Right lung (tissue), 2 donors: ENCODE measurements at regions not wholly inside any gene's neighbourhood (a gene's known extent, or its start where the extent isn't known, plus 50 kb on each side); places are given as distances from the start of the nearest gene placed in this dataset.

Experiments
- DNase-seq, 2 donors: peaks; one replicate each; pipeline ENCODE4 v3.0.0-alpha.2; 2013

DNA sequence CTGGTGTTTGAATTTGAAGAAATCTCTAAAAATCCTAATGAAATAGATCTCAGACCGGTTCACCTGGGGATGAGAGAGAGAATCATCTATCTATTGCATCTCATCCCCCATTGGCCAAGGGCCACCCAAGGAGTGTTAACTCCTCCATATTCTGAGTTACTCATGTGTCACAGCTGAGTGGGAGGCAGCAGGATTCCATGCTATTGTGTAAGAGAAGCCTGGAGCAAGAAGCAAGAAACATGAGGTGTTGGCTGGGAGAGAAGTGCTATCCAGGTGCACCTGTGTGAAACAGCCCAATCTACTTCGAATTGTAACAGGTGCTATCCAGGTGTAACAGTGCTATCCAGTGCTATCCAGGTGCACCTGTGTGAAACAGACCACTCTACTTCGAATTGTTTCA is 150.3 kb upstream of the MAOA start:
- no peak for DNase-seq

DNA sequence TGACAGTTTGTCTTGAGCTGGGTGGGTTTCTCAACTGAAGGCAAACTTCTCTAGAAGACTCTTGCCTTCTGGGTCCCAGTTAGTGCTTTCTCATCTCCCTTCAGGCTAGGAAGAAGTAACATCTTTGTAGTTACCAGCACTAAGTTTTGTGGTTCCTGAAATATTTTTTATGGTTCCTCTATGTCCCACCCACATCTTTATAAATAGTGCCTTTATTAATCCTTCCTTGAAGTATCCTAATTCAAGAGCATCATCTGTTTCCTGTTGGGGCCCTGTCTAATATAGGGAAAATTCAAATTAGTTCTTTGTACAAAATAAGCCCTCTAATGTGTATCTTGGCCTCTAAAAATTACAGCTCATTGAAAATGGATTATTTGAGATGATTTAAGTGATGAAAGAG is 147.4 kb upstream of the MAOA start:
- no peak for DNase-seq

DNA sequence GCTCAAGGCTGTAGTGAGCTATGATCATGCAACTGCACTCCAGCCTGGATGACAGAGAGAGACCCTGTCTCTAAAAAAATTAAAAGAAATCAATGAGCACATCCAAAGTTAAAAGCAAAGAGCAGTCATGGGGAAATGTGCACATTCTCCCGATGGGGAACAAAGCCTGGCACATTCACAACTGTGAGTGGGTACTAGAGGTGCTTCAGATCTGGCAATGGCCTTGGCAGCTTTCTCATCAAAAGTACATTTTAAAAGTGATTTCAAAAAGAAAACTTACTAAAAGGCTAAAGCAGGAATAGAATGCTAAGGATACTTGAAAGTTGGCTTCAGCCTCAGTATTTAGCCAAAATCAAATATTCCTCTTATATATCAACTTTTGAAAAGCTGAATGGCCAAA is 145.9 kb upstream of the MAOA start:
- peak in 1 of 2 donors; percentile 6 for DNase-seq

DNA sequence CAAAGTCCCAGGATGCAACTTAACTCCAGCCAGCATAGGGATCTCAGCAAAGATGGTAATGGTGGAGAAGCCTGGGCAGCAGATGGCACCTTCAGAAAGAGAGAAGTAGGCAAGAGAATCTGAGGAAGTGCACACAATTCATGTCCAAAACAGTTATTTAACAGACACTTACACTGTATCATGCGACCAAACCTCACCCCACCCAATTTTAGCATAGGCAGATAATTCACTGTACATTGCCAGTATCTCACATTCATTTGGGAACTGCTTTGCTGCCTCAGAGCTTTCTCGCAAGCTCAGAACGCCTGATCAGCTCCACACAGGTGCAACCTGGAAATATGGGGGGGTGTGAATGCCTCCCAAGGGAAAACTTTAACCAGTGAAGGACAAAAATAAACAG is 143.0 kb upstream of the MAOA start:
- DNase-seq = no peak

DNA sequence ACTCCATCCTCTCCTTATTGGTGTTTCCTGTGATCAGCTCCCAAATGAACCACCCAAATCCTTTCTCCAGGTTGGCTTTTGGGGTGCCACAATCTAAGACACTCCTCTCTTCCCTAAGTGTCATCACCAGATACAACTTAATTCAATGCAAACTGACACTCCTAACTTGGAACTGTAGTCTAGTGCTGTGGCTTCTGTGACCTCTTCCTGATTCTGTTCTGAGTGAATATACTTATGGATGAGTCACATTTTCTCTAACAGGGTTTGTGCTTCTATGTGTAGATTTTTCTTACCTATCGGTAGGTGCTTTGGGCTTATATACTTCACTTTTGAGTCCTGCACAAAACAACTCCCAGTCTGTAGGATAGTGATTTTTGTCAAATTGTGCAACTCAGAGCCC is 141.3 kb upstream of the MAOA start:
- no peak for DNase-seq

DNA sequence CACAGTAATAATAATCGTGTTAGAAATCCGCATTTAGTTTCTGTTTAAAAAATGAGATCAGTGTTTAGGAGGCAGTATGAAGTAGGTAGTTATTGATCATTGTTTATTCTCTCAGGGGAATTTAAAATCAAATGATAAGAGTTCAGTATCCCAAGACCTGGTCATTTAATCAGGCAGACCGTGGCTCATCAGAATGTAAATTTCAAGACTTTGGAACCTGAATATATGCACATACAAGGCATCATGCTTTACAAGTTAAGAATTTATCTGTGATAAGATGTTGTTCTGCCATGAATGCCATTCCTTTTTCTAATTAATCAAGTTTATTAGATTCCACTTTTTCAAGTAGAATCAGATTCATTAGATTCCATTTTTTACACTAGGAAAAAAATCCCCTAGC is 133.5 kb upstream of the MAOA start:
- no peak for DNase-seq

DNA sequence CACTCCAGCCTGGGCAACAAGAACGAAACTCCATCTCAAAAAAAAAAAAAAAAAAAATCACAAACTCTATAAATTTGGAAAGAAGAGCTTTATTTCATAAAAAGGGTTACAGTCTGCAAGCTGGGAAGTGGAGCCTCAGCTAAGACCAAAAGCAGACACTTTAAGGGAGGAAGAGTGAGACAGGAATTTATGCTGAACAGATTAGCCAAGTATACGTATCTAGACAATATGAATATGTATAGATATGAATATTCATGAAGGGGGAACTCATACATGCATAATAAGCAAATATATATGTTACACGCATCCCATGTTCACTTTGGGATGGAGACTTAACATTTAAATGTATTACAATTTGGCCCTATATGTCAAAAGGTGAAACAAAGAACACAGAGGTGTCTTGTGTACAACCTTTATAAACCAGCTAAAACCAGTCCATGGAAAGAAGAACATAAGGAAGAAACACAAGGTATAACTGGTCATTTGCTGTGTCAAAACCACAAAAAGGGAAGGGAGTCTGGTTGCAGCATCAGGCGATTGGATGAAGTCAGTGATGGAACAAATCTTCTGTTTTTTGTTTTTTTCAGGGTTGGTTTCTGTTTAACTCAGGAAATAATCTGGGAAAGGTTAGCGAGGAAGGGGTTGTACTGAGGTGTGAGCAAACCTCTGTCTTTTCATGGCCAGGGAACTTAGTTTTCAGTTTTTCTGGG is 130.0 kb upstream of the MAOA start:
- DNase-seq = no peak

DNA sequence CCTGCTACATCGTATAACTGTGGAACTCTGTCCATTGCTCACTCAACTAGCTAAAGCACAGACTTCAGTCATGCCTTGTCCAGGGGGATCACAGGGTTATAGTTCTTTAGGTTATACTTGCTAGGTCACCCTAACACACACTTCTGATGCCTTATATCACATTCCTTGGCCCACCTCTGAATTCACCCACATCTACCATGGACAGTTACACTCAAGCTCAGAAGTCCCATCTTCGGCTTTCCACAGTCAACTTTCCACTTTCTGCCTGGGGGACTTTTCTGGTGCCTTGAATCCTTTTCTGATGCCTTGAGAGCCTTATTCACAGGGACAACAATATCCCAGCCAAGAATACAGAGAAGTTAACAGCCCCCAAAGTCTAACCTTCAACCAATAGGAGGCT is 129.2 kb upstream of the MAOA start:
- no peak for DNase-seq

DNA sequence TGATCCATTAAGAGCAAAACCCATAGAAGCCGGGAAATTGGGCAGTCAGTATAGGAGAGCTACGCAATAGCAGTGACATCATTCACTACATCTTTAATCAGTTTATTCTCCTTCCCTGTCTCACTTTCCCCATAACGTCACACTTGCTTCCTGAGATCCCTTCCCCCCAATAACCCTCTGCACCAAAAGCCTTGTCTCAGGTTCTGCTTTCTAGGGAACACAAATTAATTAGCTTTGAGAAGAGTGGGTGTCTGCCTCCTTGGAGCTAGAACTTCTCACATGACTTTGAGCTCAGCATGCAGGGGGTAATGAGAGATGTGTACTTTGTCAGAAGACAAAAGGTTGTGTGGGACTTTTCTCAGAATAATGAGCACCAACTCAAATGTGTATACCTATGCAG is 128.3 kb upstream of the MAOA start:
- no peak for DNase-seq

DNA sequence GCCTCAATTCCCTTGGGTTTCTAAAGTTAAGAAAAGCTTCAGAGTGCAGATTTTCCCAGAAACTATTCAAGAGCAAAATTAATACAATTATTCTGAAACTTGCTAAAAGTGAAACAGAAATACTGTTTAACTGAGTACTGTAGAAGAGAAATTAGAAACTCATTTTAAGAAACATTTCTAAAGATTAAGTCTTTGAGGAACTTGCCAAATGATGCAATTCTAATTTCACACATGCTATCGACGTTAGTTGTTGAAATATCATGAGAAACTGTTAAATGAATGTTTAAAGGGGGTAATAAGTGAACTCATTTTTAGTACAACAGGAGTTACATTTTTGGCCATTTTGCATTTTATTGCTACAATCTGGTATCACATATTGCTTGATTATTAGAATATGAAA is 125.3 kb upstream of the MAOA start:
- DNase-seq = no peak

DNA sequence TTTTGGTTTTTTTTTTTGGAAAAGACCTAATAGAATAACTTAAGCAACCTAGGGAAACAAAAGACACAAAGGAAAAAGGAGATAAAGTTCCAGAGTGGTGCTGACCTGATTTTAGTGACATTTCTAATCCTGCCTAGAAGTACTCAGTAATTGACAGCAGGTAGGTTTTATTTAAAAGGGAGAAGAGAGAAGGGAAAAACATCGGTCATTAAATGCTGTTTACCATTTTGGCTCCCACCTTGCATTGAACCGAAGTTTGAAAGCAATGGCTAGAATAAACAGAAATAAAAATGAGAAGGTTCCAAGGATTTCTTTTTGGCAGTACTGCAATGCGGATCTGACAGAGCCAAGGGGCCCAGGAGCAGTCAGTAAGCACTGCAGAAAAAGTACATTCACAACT is 115.8 kb upstream of the MAOA start:
- no peak for DNase-seq

DNA sequence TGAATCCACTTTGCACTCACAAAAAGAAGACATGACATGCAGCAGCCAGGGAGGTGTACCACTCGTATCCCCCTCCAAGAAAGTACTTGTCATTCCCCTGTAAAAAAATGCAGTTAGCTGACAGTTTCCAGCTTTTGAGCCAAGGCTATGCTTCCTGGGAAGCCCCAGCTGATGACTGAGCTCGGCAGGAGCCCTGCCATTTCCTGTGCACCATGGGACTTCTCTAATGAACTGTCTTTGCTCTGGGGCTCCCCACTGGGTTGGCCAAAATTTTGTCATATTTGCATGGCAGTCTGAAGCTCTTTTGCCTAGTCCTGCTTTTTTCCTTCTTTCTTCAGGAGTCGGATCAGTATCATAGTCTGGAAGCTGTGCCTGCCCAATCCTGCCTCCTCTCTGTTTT is 104.5 kb upstream of the MAOA start:
- no peak for DNase-seq

DNA sequence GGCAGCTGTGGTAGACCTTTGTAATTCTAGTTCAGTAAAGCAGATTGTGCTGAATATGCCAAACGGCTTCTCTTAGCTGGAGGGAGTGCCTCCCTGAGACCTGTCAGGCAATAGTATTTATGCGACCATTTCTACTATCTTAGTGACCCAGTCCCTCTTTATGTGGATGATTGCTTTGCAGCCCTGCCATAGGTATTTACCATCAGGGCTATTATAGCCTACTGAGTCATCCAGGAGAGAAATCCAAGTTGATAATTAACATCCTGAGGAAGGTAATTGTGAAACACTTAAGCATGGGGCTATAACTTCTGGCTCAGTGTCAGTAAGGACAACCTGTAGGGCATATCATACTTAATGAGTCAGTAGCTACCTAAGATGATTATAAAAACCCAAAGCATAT is 103.9 kb upstream of the MAOA start:
- DNase-seq = no peak

DNA sequence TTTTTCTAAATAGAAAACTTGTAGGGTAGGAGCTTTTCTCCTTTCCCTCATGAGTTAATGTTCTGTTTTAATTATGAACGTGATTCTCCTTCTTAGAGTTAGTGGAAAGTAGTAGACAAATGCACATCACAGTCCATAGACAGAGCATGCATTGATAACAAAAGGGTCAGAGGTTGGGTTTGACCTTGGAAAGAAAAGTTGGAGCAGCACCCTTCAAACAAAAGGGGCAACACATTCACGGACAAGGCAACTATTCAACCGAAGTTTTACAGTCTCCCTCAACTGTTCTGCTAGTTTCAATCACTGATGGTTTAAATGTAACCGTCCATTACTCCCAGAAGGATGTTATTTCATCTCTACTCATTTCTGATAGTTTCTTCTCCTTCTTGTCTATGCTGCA is 103.4 kb upstream of the MAOA start:
- DNase-seq = no peak

DNA sequence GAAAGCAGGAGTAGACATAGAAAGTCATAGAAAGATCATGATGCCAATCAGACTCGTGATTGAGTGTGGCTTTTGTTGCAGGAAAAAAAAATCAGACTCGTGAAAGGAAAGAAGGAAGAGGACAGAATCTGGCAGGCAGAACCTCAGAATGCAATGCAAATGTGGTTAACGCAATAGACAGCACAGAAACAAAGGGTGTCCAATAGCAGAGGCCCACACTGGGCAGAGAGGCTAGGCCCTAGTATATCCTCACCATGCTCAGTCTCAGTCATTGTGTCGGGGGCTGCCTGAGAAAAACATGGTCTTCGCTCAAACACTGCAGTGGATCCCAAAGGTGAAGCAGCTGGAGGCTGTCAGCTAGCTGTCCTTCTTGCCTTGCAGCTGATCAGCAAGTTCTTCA is 102.8 kb upstream of the MAOA start:
- no peak for DNase-seq

DNA sequence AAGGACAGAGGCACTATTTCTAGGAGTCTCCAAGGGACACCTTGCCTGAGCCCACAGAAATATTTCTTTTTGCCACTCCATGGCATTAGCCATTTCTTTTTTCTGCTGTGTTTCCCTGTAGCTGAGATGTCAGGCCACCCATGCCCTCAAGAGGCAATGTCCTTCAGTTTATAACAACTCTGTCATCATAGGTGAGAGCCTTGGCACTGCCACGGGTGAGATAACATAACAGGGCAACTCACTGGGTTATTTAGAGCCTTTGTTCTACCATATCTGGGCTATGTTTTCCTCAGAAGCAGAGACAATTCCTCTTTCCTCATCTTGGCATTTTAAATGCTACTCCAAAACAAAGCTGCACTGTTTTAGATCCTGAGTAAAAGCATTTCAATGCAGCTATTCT is 99.9 kb upstream of the MAOA start:
- no peak for DNase-seq

DNA sequence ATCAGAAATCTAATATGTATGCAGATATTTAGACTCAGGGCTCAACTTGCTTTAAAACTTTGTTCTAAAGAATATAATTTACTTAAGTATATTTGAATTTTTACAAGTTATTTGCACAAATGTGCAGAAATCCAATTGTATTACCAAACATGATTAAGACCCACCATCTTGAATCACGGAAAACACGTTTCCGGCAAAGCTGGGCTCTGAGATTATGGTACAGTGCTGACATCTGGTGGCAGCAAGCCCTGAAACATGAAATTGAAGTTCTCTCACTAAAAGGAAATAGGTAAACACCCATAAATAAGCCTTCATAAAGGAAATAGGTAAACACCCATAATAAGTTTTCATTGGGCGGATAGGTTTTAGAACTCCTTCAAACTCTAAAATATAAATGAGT is 98.3 kb upstream of the MAOA start:
- DNase-seq = peak; percentile 29 to 40

DNA sequence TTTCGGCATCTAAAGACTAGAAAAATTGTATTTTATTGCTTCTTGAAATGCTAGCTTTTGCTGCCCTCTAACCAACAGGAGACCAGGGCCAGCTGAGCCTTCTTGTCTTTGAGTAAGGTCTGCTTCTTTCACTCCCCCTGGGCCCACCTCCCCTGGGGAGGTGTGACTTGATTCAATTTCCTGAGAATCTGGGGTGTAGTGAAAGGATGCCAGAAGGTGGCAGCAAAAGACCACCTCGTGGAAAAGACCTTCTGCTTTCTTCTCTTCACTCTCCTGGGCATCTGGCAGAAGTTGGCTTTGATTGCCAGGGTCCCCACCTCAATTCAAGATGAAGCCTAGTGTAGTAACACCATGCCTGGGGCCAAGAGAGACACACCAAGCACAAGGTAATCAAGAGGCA is 96.5 kb upstream of the MAOA start:
- DNase-seq = peak in 1 of 2 donors; percentile 41

DNA sequence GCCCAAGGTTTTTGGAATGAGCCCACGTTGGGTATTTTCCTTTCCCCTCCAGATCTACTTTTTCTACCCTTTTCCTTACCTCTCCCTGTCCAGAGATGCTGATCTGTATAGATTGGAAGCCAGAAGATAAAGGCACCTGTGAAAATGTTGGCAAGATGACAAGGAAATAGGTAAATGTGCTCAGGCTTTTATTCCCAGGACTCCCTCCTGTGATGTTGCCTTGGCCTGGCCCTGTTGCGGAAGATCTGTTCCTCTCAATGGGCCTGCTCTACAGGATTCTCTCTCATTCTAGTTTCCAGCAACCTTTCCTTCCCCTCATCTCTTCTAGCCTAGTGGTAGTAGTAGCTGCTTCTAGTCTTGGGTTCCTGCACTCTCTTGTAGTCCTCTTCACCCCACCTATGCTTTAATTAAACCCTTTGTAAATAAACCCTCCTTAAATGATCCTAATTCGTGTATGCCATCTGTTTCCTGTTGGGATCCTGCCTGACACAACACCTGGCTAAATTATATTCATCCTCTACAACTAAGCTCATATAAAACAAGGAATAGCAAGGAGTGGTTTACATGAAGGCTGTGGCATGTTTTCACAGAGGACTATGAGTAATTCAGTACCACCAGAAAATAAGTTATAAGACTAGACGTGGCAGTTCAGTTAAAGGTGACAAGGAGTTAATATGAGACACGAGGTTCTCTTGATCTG is 95.7 kb upstream of the MAOA start:
- no peak for DNase-seq

DNA sequence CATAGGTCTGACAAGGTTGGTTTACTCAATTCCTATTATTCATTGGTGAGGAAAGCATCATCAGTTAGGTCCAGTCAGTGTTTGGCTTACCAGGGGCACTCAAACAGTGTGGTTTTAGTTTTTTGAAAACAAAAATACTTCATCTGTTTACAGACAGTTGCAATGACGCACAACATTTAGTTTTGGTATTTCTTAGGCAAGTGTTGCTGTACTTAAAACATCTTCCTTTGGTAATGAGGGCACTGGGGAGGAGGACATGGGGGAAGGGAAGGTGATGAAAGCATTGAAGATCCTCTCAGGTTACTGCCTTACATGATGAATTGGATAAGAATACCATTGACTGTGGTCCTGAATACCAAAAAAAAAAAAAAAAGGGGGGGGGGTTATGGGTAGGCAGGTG is 93.7 kb upstream of the MAOA start:
- DNase-seq = no peak

DNA sequence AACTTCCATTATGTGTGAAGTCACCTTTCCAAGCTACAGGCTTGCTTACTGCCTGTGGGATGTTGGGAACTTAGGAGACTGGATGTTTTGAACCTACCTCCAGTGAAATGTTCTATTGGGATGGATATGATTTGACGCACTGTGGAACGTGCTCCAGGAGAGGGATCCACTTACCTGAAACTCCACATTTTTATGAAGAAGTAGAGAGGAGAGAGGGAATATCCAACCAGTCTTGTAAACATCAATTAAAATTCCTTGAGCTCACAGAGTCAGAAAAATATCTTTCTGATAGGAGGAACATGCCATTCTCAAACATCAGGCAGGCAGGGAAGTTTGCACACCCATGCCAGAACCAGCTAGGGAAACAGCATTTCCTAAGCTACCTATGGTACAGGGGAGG is 91.1 kb upstream of the MAOA start:
- no peak for DNase-seq

DNA sequence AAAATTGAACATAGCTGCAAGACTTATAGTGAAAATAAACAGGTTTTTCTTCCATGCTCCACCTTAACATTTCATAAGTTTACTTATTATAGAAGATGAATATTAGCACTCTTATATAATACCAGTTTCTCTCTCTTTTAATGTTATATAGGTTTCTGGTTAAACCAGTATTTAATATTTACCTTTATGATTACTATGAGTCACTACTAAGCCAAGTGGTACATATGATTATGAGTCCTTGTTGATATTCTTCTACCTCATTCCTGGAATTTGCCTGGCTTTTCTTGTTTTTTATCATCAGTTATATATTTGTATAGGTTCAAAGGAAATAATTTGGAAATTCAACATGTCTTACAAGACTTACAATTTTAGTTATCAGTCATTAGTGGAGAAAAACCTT is 89.9 kb upstream of the MAOA start:
- DNase-seq = no peak

DNA sequence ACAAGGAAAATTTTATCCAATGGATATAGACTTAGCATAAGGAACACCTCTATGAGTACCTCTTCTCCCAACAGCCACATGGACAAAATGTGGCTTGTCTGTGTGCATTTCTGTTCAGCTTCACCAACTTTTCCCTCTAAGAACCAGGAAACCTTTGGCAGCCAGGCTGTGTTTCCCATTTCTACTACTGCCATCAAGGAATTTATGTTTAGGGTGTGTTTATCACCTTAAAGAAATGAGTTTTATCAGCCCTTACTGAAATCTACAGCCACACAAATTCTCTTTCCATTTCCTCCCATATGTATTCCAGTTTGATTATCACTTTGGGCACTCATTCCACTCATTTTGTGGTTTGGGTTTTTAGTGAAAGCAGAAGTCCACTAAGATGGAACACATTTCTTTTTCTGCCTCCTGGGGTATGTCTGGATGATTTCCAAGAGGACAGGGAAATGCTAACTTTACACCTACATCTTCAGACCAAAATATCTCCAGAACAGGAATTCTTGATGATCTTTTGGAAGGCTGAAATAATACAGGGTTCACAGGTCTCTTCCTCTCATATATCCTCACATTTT is 82.6 kb upstream of the MAOA start:
- DNase-seq = no peak

DNA sequence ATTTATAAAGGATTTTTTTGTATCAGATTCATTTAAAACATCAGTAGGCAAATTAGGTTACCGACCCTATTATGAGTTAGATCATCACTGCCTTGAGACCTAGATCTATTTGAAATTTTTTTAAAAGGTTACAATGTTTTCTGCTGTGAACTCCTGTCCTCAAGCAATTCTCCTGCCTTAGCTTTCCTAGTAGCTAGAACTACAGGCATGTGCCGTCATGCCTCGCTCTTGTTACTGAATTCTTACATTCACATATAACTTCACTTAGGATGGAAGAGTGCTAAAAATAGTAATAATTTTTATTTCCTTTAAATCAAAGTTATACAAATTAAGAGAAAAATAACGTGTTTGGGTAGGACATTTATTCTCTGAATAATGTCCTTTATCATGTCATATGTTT is 75.5 kb upstream of the MAOA start:
- DNase-seq = no peak
